CD14-positive monocyte (primary cell): ENCODE measurements at regions not wholly inside any gene's neighbourhood (a gene's known extent, or its start where the extent isn't known, plus 50 kb on each side); places are given as distances from the start of the nearest gene placed in this dataset.

Experiments
- DNase-seq, 3 donors: peaks; one replicate each; pipeline ENCODE4 v3.0.0-alpha.2; 2011 to 2022
- H2AFZ ChIP-seq: 2 replicates; pipeline ENCODE4 v1.6.0; 2012; ENCODE audit warnings: mild to moderate bottlenecking, low read depth, low read length, inconsistent platforms; ENCODE audit not compliant: insufficient read depth, poor library complexity, severe bottlenecking
- H3K27ac ChIP-seq, 2 donors: 1 replicate in 1 of 2; 2 replicates in 1 of 2; pipeline ENCODE4 v1.5.1; 2012 to 2013; ENCODE audit warnings: low read length in 2 of 2, control low read depth in 1 of 2, inconsistent platforms in 1 of 2, low read depth in 1 of 2, mild to moderate bottlenecking in 1 of 2
- H3K27me3 ChIP-seq, 2 donors: one replicate each; pipeline versions ENCODE4 v1.6.0 to v1.6.1; 2011 to 2013; ENCODE audit warnings: low read length in 2 of 2; ENCODE audit not compliant: control insufficient read depth in 2 of 2, insufficient read depth in 2 of 2
- H3K36me3 ChIP-seq, 2 donors: replicated peaks in 1 of 2; 1 replicate in 1 of 2; 2 replicates in 1 of 2; pipeline versions ENCODE4 v1.5.1 to v1.6.1; 2012 to 2013; ENCODE audit warnings: low read length in 2 of 2, control low read depth in 1 of 2, inconsistent platforms in 1 of 2, mild to moderate bottlenecking in 1 of 2; ENCODE audit not compliant: insufficient read depth in 2 of 2, control insufficient read depth in 1 of 2
- H3K4me1 ChIP-seq, 2 donors: 1 replicate in 1 of 2; 2 replicates in 1 of 2; pipeline versions ENCODE4 v1.5.1 to v1.6.1; 2012 to 2013; ENCODE audit warnings: low read length in 2 of 2, control low read depth in 1 of 2, inconsistent platforms in 1 of 2, mild to moderate bottlenecking in 1 of 2, moderate library complexity in 1 of 2; ENCODE audit not compliant: insufficient read depth in 2 of 2, control insufficient read depth in 1 of 2
- H3K4me2 ChIP-seq: replicated peaks from 2 replicates; pipeline ENCODE3; 2012; ENCODE audit warnings: low read length, moderate library complexity, mild to moderate bottlenecking; ENCODE audit not compliant: poor library complexity, severe bottlenecking; ENCODE audit errors: extremely low read depth
- H3K4me3 ChIP-seq, 3 experiments: fragments of 200-600 bp in 1 of 3; sonication (generic) in 1 of 3; replicated peaks in 1 of 3; 1 replicate in 2 of 3; 2 replicates in 1 of 3; pipeline ENCODE4 v1.5.1; 2011 to 2013; ENCODE audit warnings: low read length in 3 of 3, mild to moderate bottlenecking in 3 of 3, control low read depth in 2 of 3, low read depth in 2 of 3, inconsistent platforms in 1 of 3, moderate library complexity in 1 of 3
- H3K79me2 ChIP-seq: 2 replicates; pipeline ENCODE4 v1.6.0; 2012; ENCODE audit warnings: mild to moderate bottlenecking, control low read depth, inconsistent platforms, low read length, moderate library complexity; ENCODE audit not compliant: insufficient read depth
- H3K9ac ChIP-seq: 2 replicates; pipeline ENCODE4 v1.6.0; 2017; ENCODE audit warnings: low read length, mild to moderate bottlenecking; ENCODE audit not compliant: insufficient read depth, poor library complexity, severe bottlenecking
- H3K9me3 ChIP-seq, 2 donors: replicated peaks in 1 of 2; 1 replicate in 1 of 2; 2 replicates in 1 of 2; pipeline versions ENCODE4 v1.5.1 to v1.6.1; 2012 to 2013; ENCODE audit warnings: low read length in 2 of 2, control low read depth in 1 of 2; ENCODE audit not compliant: control insufficient read depth in 1 of 2, insufficient read depth in 1 of 2
- H4K20me1 ChIP-seq: 2 replicates; pipeline ENCODE4 v1.6.0; 2012; ENCODE audit warnings: mild to moderate bottlenecking, low read length, control low read depth, moderate library complexity; ENCODE audit not compliant: insufficient read depth
- H3K27ac Mint-ChIP-seq, 7 donors: one replicate each; pipeline ENCODE4 v1.8.0; 2020; ENCODE audit warnings: mild to moderate bottlenecking in 7 of 7, mixed read lengths in 7 of 7, moderate library complexity in 6 of 7, inconsistent platforms in 2 of 7
- H3K27me3 Mint-ChIP-seq, 3 donors: one replicate each; pipeline ENCODE4 v1.8.0; 2021 to 2022; ENCODE audit warnings: low read depth in 3 of 3, mild to moderate bottlenecking in 3 of 3, mixed read lengths in 3 of 3, moderate library complexity in 3 of 3, inconsistent platforms in 1 of 3
- H3K36me3 Mint-ChIP-seq, 2 donors: one replicate each; pipeline ENCODE4 v1.8.0; 2020; ENCODE audit warnings: mixed read lengths in 2 of 2, inconsistent platforms in 1 of 2, mild to moderate bottlenecking in 1 of 2
- H3K4me1 Mint-ChIP-seq: one replicate; pipeline ENCODE4 v1.8.0; 2020; ENCODE audit warnings: mild to moderate bottlenecking, mixed read lengths
- H3K4me3 Mint-ChIP-seq, 2 donors: one replicate each; pipeline ENCODE4 v1.8.0; 2020; ENCODE audit warnings: mild to moderate bottlenecking in 2 of 2, mixed read lengths in 2 of 2, moderate library complexity in 1 of 2
- H3K9me3 Mint-ChIP-seq, 7 donors: one replicate each; pipeline ENCODE4 v1.8.0; 2020 to 2022; ENCODE audit warnings: mixed read lengths in 7 of 7, mild to moderate bottlenecking in 6 of 7, moderate library complexity in 6 of 7, inconsistent platforms in 2 of 7
- CTCF ChIP-seq: fragments of 200-600 bp; IDR thresholded peaks from one replicate; pipeline ENCODE4 v1.8.0; 2022; ENCODE audit warnings: antibody characterized with exemption, mild to moderate bottlenecking
- WGBS: methylation state at CpG from one replicate; pipeline ENCODE4 v1.1.5; 2013; ENCODE audit warnings: missing lambda C conversion rate; ENCODE audit not compliant: insufficient coverage; 5-methylcytosine and 5-hydroxymethylcytosine counted together
- intact Hi-C, 2 donors: fragments of 100-400 bp; cut with micrococcal nuclease; formaldehyde crosslinking; loops; one replicate each; pipeline versions ENCODE4 v1.15.0 to v1.15.1; 2023

GRCh38 chr11:71302911-71303310 lies 50.5 kb upstream of the SHANK2 start:
- Mint-ChIP-seq H3K36me3 (no peaks in the 10 kb centered on the region), H3K9me3 (peaks cover 0 to 3% (median 0%) of the 10 kb centered on the region in 7 donors), H3K4me3 (no peak overlapping the region), H3K4me1 (no peaks in the 10 kb centered on the region), H3K27ac (no peak overlapping the region), H3K27me3 (peaks cover 3 to 11% (median 10%) of the 10 kb centered on the region in 3 donors)
- Histone ChIP-seq H3K27ac (no peak overlapping the region), H3K9me3 (no peaks in the 10 kb centered on the region), H2AFZ (no peak overlapping the region), H3K4me3 (no peak overlapping the region), H3K79me2 (no peaks in the 10 kb centered on the region), H3K27me3 (no peaks in the 10 kb centered on the region), H3K9ac (no peak overlapping the region), H4K20me1 (no peaks in the 10 kb centered on the region), H3K4me1 (no peaks in the 10 kb centered on the region), H3K4me2 (no peak overlapping the region), H3K36me3 (no peaks in the 10 kb centered on the region)
- TF ChIP-seq CTCF: no peak
- 50% methylated on average over 1 of the region's 2 CpGs for WGBS
- intact Hi-C loops: no loop called here
- no peak for DNase-seq

- Mint-ChIP-seq H3K27ac (peak overlapping the region in 1 of 7 donors; percentile 14), H3K4me3 (no peak overlapping the region), H3K36me3 (no peaks in the 10 kb centered on the region), H3K27me3 (peaks cover 3 to 11% (median 8%) of the 10 kb centered on the region in 3 donors), H3K9me3 (peaks cover 0 to 3% (median 0%) of the 10 kb centered on the region in 7 donors), H3K4me1 (no peaks in the 10 kb centered on the region)
- Histone ChIP-seq H3K9me3 (no peaks in the 10 kb centered on the region), H3K79me2 (no peaks in the 10 kb centered on the region), H3K27ac (no peak overlapping the region), H3K4me3 (no peak overlapping the region), H3K36me3 (no peaks in the 10 kb centered on the region), H2AFZ (no peak overlapping the region), H3K27me3 (no peaks in the 10 kb centered on the region), H4K20me1 (no peaks in the 10 kb centered on the region), H3K4me1 (no peaks in the 10 kb centered on the region), H3K4me2 (no peak overlapping the region), H3K9ac (no peak overlapping the region)
- no peak for DNase-seq
- intact Hi-C loops: no loop called here
- no CpG with 5 or more reads among the region's 1 CpG for WGBS
- no peak for TF ChIP-seq CTCF
These were observed 50.1 kb upstream of the SHANK2 start for GRCh38 chr11:71302534-71302909.
